ENCODE measurements at regions not wholly inside any gene's neighbourhood (a gene's known extent, or its start where the extent isn't known, plus 50 kb on each side); places are given as distances from the start of the nearest gene placed in this dataset.

DNA sequence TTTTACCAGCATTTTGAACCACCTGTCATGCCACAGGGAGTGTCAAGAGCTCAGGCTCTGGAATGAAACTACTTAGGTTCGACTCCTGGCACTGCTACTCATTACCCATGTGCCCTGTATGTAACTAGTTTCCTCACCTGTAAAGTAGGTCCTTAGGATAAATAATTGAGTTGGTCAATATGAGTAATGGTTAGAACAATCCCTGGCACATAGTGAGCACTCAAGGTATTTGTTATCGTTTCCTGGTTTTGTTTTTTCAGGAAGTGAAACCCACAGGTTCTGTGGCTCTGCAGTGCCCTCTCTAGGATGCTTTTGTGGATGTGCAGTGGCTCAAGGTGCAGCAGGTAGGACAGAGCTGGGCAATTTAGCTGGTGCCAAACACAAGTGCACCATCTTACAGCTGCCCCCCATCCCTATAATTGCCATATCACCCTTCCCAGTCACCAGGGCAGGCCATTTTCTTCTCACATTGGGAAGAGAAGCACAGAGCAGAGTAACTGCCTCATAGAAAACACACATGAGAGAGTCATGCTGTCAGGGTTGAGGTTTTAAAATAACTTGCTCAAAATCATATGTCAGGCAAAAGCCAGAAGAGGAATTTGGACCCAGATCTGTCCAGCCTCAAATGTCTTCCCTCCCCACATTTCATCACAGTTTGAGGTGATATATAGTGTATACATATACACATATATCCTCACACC is 297.5 kb downstream of the RPAP3 start:
- peak; percentile 27 for TF ChIP-seq CTCF (IDR thresholded peaks at IDR 0.05; ENCODE audit: poor library complexity)
- no peak for TF ChIP-seq EZH2phosphoT487 (IDR thresholded peaks at IDR 0.05; ENCODE audit: low read depth, severe bottlenecking, unreplicated experiment)
